GM10248 (cell line): ENCODE measurements at regions not wholly inside any gene's neighbourhood (a gene's known extent, or its start where the extent isn't known, plus 50 kb on each side); places are given as distances from the start of the nearest gene placed in this dataset.

Experiments
- CTCF ChIA-PET: fragments of 300-600 bp; sonication (Branson Sonifier 250); formaldehyde crosslinking; extraction: SDS; loops from one replicate; lab custom pipeline; 2021; ENCODE audit warnings: antibody characterized with exemption; lab: Yijun Ruan, JAX
- POLR2A ChIA-PET: fragments of 350-650 bp; sonication (Branson Sonifier 250); formaldehyde crosslinking; extraction: SDS; loops from one replicate; lab custom pipeline; 2020; ENCODE audit warnings: antibody characterized with exemption; lab: Yijun Ruan, JAX
- DNase-seq: peaks from one replicate; pipeline ENCODE4 v3.0.0; 2012; ENCODE audit errors: extremely low spot score
- TF ChIP-seq, protein P1 (sequence below): IDR thresholded peaks from 2 replicates; pipeline ENCODE4 v1.5.1; 2012; ENCODE audit warnings: mild to moderate bottlenecking, low read depth; ENCODE audit errors: extremely low read depth, missing control alignments, control extremely low read depth

DNA sequence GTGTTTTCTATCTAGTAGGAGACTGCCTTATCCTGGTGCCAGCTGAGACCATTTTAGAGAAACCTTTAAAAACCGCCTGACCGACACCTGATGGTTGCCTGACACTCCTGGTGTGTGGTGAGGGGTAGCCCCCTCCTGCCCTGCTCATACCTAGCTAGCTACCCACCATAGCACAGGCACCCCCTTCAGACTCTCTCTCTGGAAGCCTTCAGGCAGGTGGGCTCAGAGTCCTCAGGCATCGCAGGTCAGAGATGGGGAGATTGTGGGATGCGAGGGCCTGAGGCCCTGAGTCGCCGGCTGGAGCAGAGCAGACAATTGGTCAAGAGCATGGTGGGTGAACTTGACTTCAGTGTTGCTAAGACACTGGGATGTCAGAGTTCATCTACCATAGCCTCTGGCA is 424.6 kb downstream of the BRD1 start:
- ChIA-PET CTCF (interaction anchor here (1.2 kb wide), 1 partner anchor 24 kb away, joined by 4 read pairs; no protein-coding TSS in a partner anchor), POLR2A (no interaction called here)

DNA sequence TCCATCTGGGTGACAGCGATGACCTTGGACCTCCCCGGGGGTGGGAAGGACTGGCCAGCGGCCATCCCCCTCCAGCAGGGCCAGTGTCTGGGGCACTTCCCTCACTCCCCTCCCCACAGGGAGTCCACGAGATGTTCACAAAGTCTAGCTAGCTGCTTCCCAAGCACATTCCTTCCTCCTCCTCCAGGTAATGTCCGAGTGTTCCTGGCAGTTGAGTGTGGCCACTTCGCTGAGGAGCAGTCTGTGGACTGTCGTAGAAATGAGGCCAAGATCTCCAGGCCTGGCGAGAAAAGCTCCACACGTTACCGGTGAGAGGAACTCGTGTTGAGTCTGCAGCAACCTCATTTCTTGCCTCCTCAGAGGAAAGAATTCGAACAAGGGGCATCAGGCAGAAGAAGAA is 425.5 kb downstream of the BRD1 start:
- ChIA-PET CTCF (no interaction called here), POLR2A (no interaction called here)
- no peak for DNase-seq
- TF ChIP-seq, protein P1, sequence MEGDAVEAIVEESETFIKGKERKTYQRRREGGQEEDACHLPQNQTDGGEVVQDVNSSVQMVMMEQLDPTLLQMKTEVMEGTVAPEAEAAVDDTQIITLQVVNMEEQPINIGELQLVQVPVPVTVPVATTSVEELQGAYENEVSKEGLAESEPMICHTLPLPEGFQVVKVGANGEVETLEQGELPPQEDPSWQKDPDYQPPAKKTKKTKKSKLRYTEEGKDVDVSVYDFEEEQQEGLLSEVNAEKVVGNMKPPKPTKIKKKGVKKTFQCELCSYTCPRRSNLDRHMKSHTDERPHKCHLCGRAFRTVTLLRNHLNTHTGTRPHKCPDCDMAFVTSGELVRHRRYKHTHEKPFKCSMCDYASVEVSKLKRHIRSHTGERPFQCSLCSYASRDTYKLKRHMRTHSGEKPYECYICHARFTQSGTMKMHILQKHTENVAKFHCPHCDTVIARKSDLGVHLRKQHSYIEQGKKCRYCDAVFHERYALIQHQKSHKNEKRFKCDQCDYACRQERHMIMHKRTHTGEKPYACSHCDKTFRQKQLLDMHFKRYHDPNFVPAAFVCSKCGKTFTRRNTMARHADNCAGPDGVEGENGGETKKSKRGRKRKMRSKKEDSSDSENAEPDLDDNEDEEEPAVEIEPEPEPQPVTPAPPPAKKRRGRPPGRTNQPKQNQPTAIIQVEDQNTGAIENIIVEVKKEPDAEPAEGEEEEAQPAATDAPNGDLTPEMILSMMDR = no peak

More for the DNA sequence above, 424.6 kb downstream of the BRD1 start:
- TF ChIP-seq, protein P1 = no peak
- no peak for DNase-seq

DNA sequence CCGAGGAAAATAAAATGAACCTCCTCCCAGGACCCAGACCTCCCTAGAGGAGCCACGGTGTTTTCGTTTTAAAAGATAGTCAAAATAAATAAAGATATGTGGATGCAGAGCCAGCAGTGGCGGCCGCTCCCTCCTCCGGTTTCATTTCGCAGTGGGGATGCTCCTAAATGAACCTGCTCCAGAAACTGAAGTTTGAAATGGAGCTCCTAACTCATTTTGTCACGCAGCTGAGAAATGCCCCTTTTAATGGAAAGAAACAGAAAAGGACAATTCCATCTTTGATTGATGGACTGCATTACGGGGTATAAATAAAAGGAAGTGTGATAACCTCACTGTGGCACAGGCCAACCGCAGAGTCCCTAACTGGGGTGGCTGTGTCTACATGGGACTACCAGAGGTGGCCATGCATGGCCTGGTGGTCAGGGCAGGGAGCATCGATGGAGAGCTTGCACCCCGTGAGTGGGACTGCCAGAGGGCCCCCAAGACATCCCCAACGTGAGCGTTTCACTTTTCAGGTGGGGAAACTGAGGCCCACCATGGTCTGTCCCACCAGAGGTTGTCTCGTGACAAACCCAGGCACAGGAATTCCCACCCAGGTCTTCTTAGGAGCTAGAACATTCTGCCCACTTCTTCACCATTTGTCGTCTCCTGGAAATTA is 426.6 kb downstream of the BRD1 start:
- ChIA-PET CTCF (no interaction called here), POLR2A (no interaction called here)
- DNase-seq = no peak
- TF ChIP-seq, protein P1 = no peak

DNA sequence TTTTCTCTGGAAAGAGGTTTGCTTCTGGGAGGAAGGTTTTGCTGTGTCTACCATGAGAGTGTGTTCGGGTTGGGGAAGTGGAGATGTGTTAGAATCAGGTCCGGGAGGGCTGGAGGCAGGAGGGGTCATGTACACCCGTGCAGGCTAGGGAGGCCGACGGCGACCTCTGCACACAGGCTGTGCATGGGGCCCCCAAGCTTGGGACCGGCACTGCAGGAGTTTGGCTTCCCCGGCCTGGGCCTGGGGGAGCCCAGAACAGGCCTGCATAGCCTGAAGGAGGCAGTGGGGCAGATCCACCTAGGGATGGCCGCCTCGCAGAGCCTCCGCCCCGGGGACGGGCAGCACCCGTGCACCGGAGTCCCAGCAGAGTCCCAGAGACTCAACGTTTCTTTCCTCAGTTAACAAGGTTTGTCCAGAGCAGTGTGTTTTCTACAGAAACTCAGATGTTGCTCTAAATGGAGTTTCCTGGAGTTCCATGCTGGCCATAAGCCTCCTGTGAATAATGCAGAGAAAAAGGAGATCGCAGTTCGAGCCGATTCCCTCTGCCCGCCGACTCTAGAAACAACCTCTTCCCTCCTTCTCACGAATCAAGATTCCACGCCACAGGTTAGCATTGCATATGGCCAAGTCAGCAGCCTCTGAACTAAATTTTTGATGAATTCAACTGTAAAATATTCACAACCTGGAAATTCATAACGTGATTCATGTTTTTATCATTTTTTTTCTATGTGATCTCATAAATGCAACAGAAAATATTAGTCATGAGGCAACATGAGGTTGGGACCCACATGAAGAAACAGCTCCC is 427.3 kb downstream of the BRD1 start:
- no peak for DNase-seq
- CTCF ChIA-PET = no interaction called here
- POLR2A ChIA-PET = no interaction called here
- TF ChIP-seq, protein P1 = no peak

DNA sequence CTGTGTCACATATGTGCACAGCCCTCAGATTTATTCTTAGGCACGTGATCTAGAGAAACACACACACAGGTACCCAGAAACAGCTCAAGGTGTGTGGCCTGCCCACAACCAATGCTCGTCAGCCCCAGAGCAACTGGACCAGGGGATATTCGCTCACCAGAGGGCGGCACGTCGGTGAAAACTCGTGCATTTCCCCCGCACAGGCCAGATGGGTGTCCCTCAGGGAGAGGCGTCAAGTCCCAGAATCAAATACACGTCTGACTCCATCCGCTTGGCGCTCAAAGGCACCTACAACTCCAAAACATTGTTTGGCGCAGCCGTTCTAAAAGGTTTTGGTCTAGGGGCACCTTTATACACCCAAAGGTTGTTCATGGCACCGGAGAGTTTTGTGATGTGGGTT is 429.0 kb downstream of the BRD1 start:
- DNase-seq = no peak
- TF ChIP-seq, protein P1 = no peak
- POLR2A ChIA-PET = no interaction called here
- CTCF ChIA-PET = interaction anchor here (1.6 kb wide), 1 partner anchor 10 kb away, joined by 3 read pairs; no protein-coding TSS in a partner anchor

DNA sequence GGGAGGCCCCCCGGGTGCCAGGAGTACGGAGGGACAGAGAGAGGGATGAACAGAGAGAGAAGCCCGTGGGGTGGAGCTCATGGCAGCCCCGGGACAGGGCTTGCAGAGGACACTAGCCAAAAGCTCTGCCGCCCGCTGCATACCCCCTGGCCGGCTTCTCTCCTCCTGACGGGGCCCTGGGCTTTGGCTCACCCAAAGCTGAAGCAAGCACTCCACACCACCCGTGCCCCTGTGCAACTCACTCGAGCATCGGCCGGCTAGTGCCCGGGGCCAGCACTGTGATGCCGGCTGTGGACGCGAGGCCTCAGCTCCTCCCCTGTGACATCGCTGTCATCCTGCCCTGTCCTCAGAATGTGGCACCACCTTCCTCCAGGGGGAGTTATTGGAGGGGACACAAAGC is 429.6 kb downstream of the BRD1 start:
- POLR2A ChIA-PET = no interaction called here
- DNase-seq = no peak
- TF ChIP-seq, protein P1 = no peak
- CTCF ChIA-PET = interaction anchor here (1.6 kb wide), 1 partner anchor 11 kb away, joined by 3 read pairs; no protein-coding TSS in a partner anchor
